B cell (primary cell): ENCODE measurements at regions not wholly inside any gene's neighbourhood (a gene's known extent, or its start where the extent isn't known, plus 50 kb on each side); places are given as distances from the start of the nearest gene placed in this dataset.

ENCODE experiments used
- ATAC-seq: fragments of 200-7000 bp; cut with Tn5 transposase; one replicate; pipeline ENCODE4 v1.10.0; 2021; ENCODE audit warnings: low read depth, mild to moderate bottlenecking, moderate number of reproducible peaks, moderate library complexity
- CTCF ChIA-PET: fragments of 350-600 bp; sonication (Branson Sonifier 250); formaldehyde crosslinking; loops from one replicate; lab custom pipeline; 2021; ENCODE audit warnings: antibody characterized with exemption, inconsistent platforms; lab: Charles Lee
- POLR2A ChIA-PET: fragments of 350-600 bp; sonication (Branson Sonifier 250); formaldehyde crosslinking; loops from one replicate; lab custom pipeline; 2021; ENCODE audit warnings: antibody characterized with exemption; lab: Charles Lee
- DNase-seq: peaks from one replicate; pipeline ENCODE4 v3.0.0; 2013
- H2AFZ ChIP-seq: 2 replicates; pipeline ENCODE4 v1.6.1; 2012; ENCODE audit warnings: mild to moderate bottlenecking, low read depth, low read length; ENCODE audit not compliant: insufficient read depth, poor library complexity, severe bottlenecking
- H3K27ac ChIP-seq, 2 donors: 1 replicate in 1 of 2; 2 replicates in 1 of 2; pipeline ENCODE4 v1.5.1; 2012 to 2013; ENCODE audit warnings: low read length in 2 of 2, mild to moderate bottlenecking in 2 of 2, moderate library complexity in 1 of 2
- H3K27me3 ChIP-seq, 4 experiments: fragments of 200-600 bp in 1 of 4; sonication (generic) in 1 of 4; replicated peaks in 1 of 4; 1 replicate in 2 of 4; 2 replicates in 2 of 4; pipeline versions ENCODE4 v1.6.1 to v1.7.0; 2013 to 2016; ENCODE audit warnings: low read length in 3 of 4, mild to moderate bottlenecking in 2 of 4, mixed read lengths in 1 of 4, moderate library complexity in 1 of 4; ENCODE audit not compliant: insufficient read depth in 4 of 4, control insufficient read depth in 3 of 4; ENCODE audit errors: control extremely low read depth in 1 of 4
- H3K36me3 ChIP-seq, 2 experiments: replicated peaks in 1 of 2; 1 replicate in 1 of 2; 2 replicates in 1 of 2; pipeline versions ENCODE4 v1.6.1 to v1.7.1; 2013; ENCODE audit warnings: low read length in 1 of 2; ENCODE audit not compliant: insufficient read depth in 2 of 2, control insufficient read depth in 1 of 2; ENCODE audit errors: control extremely low read depth in 1 of 2, extremely low read depth in 1 of 2
- H3K4me1 ChIP-seq, 2 donors: fragments of 200-600 bp in 1 of 2; sonication (generic) in 1 of 2; 1 replicate in 1 of 2; 2 replicates in 1 of 2; pipeline versions ENCODE4 v1.5.1 to v1.6.1; 2013 to 2017; ENCODE audit warnings: low read length in 2 of 2; ENCODE audit not compliant: control insufficient read depth in 2 of 2, insufficient read depth in 2 of 2
- H3K4me2 ChIP-seq: replicated peaks from 2 replicates; pipeline ENCODE3; 2012; ENCODE audit warnings: mild to moderate bottlenecking, low read depth, low read length; ENCODE audit not compliant: poor library complexity, severe bottlenecking
- H3K4me3 ChIP-seq, 5 experiments: fragments of 200-600 bp in 1 of 5; sonication (generic) in 1 of 5; 1 replicate in 3 of 5; 2 replicates in 2 of 5; pipeline versions ENCODE4 v1.5.1 to v1.7.0; 2011 to 2016; ENCODE audit warnings: low read length in 4 of 5, mild to moderate bottlenecking in 4 of 5, low read depth in 2 of 5, control low read depth in 1 of 5, moderate library complexity in 1 of 5; ENCODE audit not compliant: insufficient read depth in 1 of 5; ENCODE audit errors: control extremely low read depth in 1 of 5, extremely low read depth in 1 of 5
- H3K79me2 ChIP-seq: fragments of 200-600 bp; sonication (generic); one replicate; pipeline ENCODE4 v1.6.0; 2016; ENCODE audit warnings: low read length; ENCODE audit not compliant: control insufficient read depth, insufficient read depth
- H3K9ac ChIP-seq: fragments of 200-600 bp; sonication (generic); 2 replicates; pipeline ENCODE4 v1.6.1; 2017; ENCODE audit warnings: mild to moderate bottlenecking, low read length, moderate library complexity
- H3K9me3 ChIP-seq, 3 donors: one replicate each; pipeline versions ENCODE4 v1.6.1 to v1.7.1; 2013; ENCODE audit warnings: low read length in 2 of 3; ENCODE audit not compliant: control insufficient read depth in 2 of 3, insufficient read depth in 1 of 3; ENCODE audit errors: control extremely low read depth in 1 of 3
- H4K20me1 ChIP-seq: 2 replicates; pipeline ENCODE4 v1.6.0; 2012; ENCODE audit warnings: mild to moderate bottlenecking, low read length; ENCODE audit not compliant: insufficient read depth, control insufficient read depth, poor library complexity, severe bottlenecking
- H3K27ac Mint-ChIP-seq: one replicate; pipeline ENCODE4 v1.8.0; 2021; ENCODE audit warnings: mixed read lengths
- H3K27me3 Mint-ChIP-seq: one replicate; pipeline ENCODE4 v1.8.0; 2021; ENCODE audit warnings: mixed read lengths
- H3K4me1 Mint-ChIP-seq: one replicate; pipeline ENCODE4 v1.8.0; 2021; ENCODE audit warnings: mixed read lengths
- H3K4me3 Mint-ChIP-seq: one replicate; pipeline ENCODE4 v1.8.0; 2021; ENCODE audit warnings: mixed read lengths
- H3K9me3 Mint-ChIP-seq: one replicate; pipeline ENCODE4 v1.8.0; 2022; ENCODE audit warnings: mixed read lengths; ENCODE audit not compliant: insufficient read depth
- CTCF ChIP-seq: fragments of 200-600 bp; IDR thresholded peaks from one replicate; pipeline ENCODE4 v1.8.0; 2022; ENCODE audit warnings: antibody characterized with exemption, mild to moderate bottlenecking
- EZH2 ChIP-seq: IDR thresholded peaks from 2 replicates; pipeline ENCODE4 v1.6.1; 2012; ENCODE audit warnings: borderline replicate concordance, low read depth, mild to moderate bottlenecking, moderate library complexity, low read length; ENCODE audit not compliant: insufficient read depth, poor library complexity, severe bottlenecking
- WGBS: methylation state at CpG from one replicate; pipeline ENCODE4 v1.1.5; 2013; ENCODE audit warnings: missing lambda C conversion rate; ENCODE audit not compliant: insufficient coverage; 5-methylcytosine and 5-hydroxymethylcytosine counted together
- intact Hi-C: fragments of 100-400 bp; cut with micrococcal nuclease; formaldehyde crosslinking; loops from one replicate; pipeline ENCODE4 v1.10.0; 2022

GRCh38 chr5:135654761-135655467 lies 76.1 kb upstream of the CXCL14 start:
- WGBS, result 89% methylated on average over 10 of the region's 12 CpGs

GRCh38 chr5:135651156-135651555 lies 72.4 kb upstream of the CXCL14 start:
- H3K27ac ChIP-seq, result no peak overlapping the region
- ATAC-seq, result no peak
- no peaks in the 10 kb centered on the region for H3K27me3 Mint-ChIP-seq
- no peaks in the 10 kb centered on the region for H3K27me3 ChIP-seq
- POLR2A ChIA-PET, result no interaction called here
- H4K20me1 ChIP-seq, result no peaks in the 10 kb centered on the region
- H2AFZ ChIP-seq, result no peak overlapping the region
- no peak overlapping the region for H3K4me3 ChIP-seq
- DNase-seq, result no peak
- H3K4me2 ChIP-seq, result no peak overlapping the region
- H3K9ac ChIP-seq, result no peak overlapping the region
- H3K27ac Mint-ChIP-seq, result no peak overlapping the region
- no peaks in the 10 kb centered on the region for H3K9me3 Mint-ChIP-seq
- CTCF ChIA-PET, result no interaction called here
- H3K4me3 Mint-ChIP-seq, result no peak overlapping the region
- no peaks in the 10 kb centered on the region for H3K4me1 Mint-ChIP-seq
- no peaks in the 10 kb centered on the region for H3K36me3 ChIP-seq
- H3K4me1 ChIP-seq, result no peaks in the 10 kb centered on the region
- H3K79me2 ChIP-seq, result no peaks in the 10 kb centered on the region
- H3K9me3 ChIP-seq, result no peaks in the 10 kb centered on the region
- intact Hi-C loops, result no loop called here
- TF ChIP-seq CTCF (no peak), EZH2 (no peak)

More at GRCh38 chr5:135654761-135655467, 76.1 kb upstream of the CXCL14 start:
- Histone ChIP-seq H3K79me2 (no peaks in the 10 kb centered on the region), H4K20me1 (no peaks in the 10 kb centered on the region), H3K27me3 (no peaks in the 10 kb centered on the region), H3K9me3 (peaks cover 0 to 8% (median 4%) of the 10 kb centered on the region in 3 donors), H3K36me3 (no peaks in the 10 kb centered on the region), H3K27ac (no peak overlapping the region), H3K4me1 (no peaks in the 10 kb centered on the region), H3K4me2 (no peak overlapping the region), H2AFZ (no peak overlapping the region), H3K9ac (no peak overlapping the region), H3K4me3 (no peak overlapping the region)
- TF ChIP-seq EZH2 (no peak), CTCF (no peak)
- ChIA-PET POLR2A (no interaction called here), CTCF (no interaction called here)
- H3K9me3 Mint-ChIP-seq, result peaks cover 8% of the 10 kb centered on the region
- no peaks in the 10 kb centered on the region for H3K27me3 Mint-ChIP-seq
- intact Hi-C loops, result no loop called here
- H3K27ac Mint-ChIP-seq, result no peak overlapping the region
- no peaks in the 10 kb centered on the region for H3K4me1 Mint-ChIP-seq
- ATAC-seq (no peak), DNase-seq (no peak)
- H3K4me3 Mint-ChIP-seq, result no peak overlapping the region
